ENCODE measurements at regions not wholly inside any gene's neighbourhood (a gene's known extent, or its start where the extent isn't known, plus 50 kb on each side); places are given as distances from the start of the nearest gene placed in this dataset.

- Histone ChIP-seq H3K36me3 (ENCODE audit: control insufficient read depth, insufficient read depth, low read length) (no peaks in the 10 kb centered on the region), H3K27me3 (ENCODE audit: control insufficient read depth, insufficient read depth, low read length) (no peaks in the 10 kb centered on the region), H3K4me3 (ENCODE audit: low read depth, low read length) (no peak overlapping the region)
- TF ChIP-seq, protein P1, sequence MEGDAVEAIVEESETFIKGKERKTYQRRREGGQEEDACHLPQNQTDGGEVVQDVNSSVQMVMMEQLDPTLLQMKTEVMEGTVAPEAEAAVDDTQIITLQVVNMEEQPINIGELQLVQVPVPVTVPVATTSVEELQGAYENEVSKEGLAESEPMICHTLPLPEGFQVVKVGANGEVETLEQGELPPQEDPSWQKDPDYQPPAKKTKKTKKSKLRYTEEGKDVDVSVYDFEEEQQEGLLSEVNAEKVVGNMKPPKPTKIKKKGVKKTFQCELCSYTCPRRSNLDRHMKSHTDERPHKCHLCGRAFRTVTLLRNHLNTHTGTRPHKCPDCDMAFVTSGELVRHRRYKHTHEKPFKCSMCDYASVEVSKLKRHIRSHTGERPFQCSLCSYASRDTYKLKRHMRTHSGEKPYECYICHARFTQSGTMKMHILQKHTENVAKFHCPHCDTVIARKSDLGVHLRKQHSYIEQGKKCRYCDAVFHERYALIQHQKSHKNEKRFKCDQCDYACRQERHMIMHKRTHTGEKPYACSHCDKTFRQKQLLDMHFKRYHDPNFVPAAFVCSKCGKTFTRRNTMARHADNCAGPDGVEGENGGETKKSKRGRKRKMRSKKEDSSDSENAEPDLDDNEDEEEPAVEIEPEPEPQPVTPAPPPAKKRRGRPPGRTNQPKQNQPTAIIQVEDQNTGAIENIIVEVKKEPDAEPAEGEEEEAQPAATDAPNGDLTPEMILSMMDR (IDR thresholded peaks at IDR 0.05; ENCODE audit: insufficient read depth, low read length, severe bottlenecking) = no peak
- FAIRE-seq = no peak
- DNase-seq (ENCODE audit: low read depth) = peak; percentile 57
Measured at GRCh38 chr2:156181208-156181607, 151.3 kb downstream of the NR4A2 start.

- Histone ChIP-seq H3K36me3 (ENCODE audit: control insufficient read depth, insufficient read depth, low read length) (no peaks in the 10 kb centered on the region), H3K4me3 (ENCODE audit: low read depth, low read length) (no peak overlapping the region), H3K27me3 (ENCODE audit: control insufficient read depth, insufficient read depth, low read length) (no peaks in the 10 kb centered on the region)
- DNase-seq (ENCODE audit: low read depth) = no peak
- TF ChIP-seq, protein P1 (IDR thresholded peaks at IDR 0.05; ENCODE audit: insufficient read depth, low read length, severe bottlenecking) = no peak
- FAIRE-seq = no peak
Measured at GRCh38 chr2:156177654-156178053, 154.9 kb downstream of the NR4A2 start.

- TF ChIP-seq, protein P1 (IDR thresholded peaks at IDR 0.05; ENCODE audit: insufficient read depth, low read length, severe bottlenecking) = no peak
- DNase-seq (ENCODE audit: low read depth) (no peak), FAIRE-seq (no peak)
- Histone ChIP-seq H3K36me3 (ENCODE audit: control insufficient read depth, insufficient read depth, low read length) (no peaks in the 10 kb centered on the region), H3K27me3 (ENCODE audit: control insufficient read depth, insufficient read depth, low read length) (no peaks in the 10 kb centered on the region), H3K4me3 (ENCODE audit: low read depth, low read length) (no peak overlapping the region)
Measured at GRCh38 chr2:156175946-156176345, 156.6 kb downstream of the NR4A2 start.

DNA sequence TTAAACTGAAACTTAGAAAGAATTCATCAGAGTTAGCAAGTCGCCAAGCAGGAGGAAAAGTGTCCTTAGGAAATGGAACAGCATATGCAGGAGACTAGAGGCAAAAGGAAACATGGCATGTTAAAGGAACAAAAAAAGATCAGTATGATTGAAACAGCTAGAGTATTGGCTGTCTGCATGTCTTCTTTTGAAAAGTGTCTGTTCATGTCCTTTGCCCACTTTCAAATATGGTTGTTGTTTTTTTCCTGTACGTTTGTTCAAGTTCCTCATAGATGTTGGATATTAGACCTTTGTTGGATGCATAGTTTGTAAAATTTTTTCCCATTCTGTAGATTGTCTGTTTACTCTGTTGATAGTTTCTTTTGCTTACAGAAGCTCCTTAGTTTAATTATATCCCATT lies 161.6 kb downstream of the NR4A2 start:
- FAIRE-seq = no peak
- DNase-seq (ENCODE audit: low read depth) = no peak
- TF ChIP-seq, protein P1 (IDR thresholded peaks at IDR 0.05; ENCODE audit: insufficient read depth, low read length, severe bottlenecking) = no peak
- Histone ChIP-seq H3K4me3 (ENCODE audit: low read depth, low read length) (no peak overlapping the region), H3K36me3 (ENCODE audit: control insufficient read depth, insufficient read depth, low read length) (no peaks in the 10 kb centered on the region), H3K27me3 (ENCODE audit: control insufficient read depth, insufficient read depth, low read length) (no peaks in the 10 kb centered on the region)

GRCh38 chr2:156165742-156166141 lies 166.8 kb downstream of the NR4A2 start:
- no peaks in the 10 kb centered on the region for H3K36me3 ChIP-seq (ENCODE audit: control insufficient read depth, insufficient read depth, low read length)
- no peaks in the 10 kb centered on the region for H3K27me3 ChIP-seq (ENCODE audit: control insufficient read depth, insufficient read depth, low read length)
- no peak overlapping the region for H3K4me3 ChIP-seq (ENCODE audit: low read depth, low read length)
- TF ChIP-seq, protein P1 (IDR thresholded peaks at IDR 0.05; ENCODE audit: insufficient read depth, low read length, severe bottlenecking) = no peak
- DNase-seq (ENCODE audit: low read depth) (no peak), FAIRE-seq (no peak)

GRCh38 chr2:156164091-156164720 lies 168.3 kb downstream of the NR4A2 start:
- FAIRE-seq = no peak
- no peak for DNase-seq (ENCODE audit: low read depth)
- H3K27me3 ChIP-seq (ENCODE audit: control insufficient read depth, insufficient read depth, low read length) = no peaks in the 10 kb centered on the region
- TF ChIP-seq, protein P1 (IDR thresholded peaks at IDR 0.05; ENCODE audit: insufficient read depth, low read length, severe bottlenecking) = no peak
- H3K4me3 ChIP-seq (ENCODE audit: low read depth, low read length) = no peak overlapping the region
- no peaks in the 10 kb centered on the region for H3K36me3 ChIP-seq (ENCODE audit: control insufficient read depth, insufficient read depth, low read length)

Measured in bronchial epithelial cell (primary cell).